Fibroblast of skin of right quadriceps (primary cell): ENCODE measurements at regions not wholly inside any gene's neighbourhood (a gene's known extent, or its start where the extent isn't known, plus 50 kb on each side); places are given as distances from the start of the nearest gene placed in this dataset.

ENCODE experiments used
- DNase-seq: peaks from one replicate; pipeline ENCODE4 v3.0.0-alpha.2; 2013

GRCh38 chr2:64704161-64704560 is 50.4 kb upstream of the SERTAD2 start:
- no peak for DNase-seq

GRCh38 chr2:64704996-64705395 is 51.3 kb upstream of the SERTAD2 start:
- no peak for DNase-seq

- no peak for DNase-seq
Measured at GRCh38 chr2:64707276-64707675, 53.6 kb upstream of the SERTAD2 start.

GRCh38 chr2:64708829-64709228 is 55.1 kb upstream of the SERTAD2 start:
- peak; percentile 75 for DNase-seq

GRCh38 chr2:64711252-64711800 is 57.6 kb upstream of the SERTAD2 start:
- DNase-seq = peak; percentile 43

GRCh38 chr2:64713686-64714085 is 60.0 kb upstream of the SERTAD2 start:
- DNase-seq = no peak

- no peak for DNase-seq
Measured at GRCh38 chr2:64716569-64716968, 62.9 kb upstream of the SERTAD2 start.

GRCh38 chr2:64718250-64718885 is 64.7 kb upstream of the SERTAD2 start:
- DNase-seq = no peak

- no peak for DNase-seq
Measured at GRCh38 chr2:64720535-64721319, 67.0 kb upstream of the SERTAD2 start.

GRCh38 chr2:64721320-64721623 is 67.6 kb upstream of the SERTAD2 start:
- DNase-seq = no peak

- DNase-seq = no peak
Measured at GRCh38 chr2:64722291-64723044, 68.8 kb upstream of the SERTAD2 start.

- DNase-seq = no peak
Measured at GRCh38 chr2:64727013-64727767, 73.5 kb upstream of the SERTAD2 start.

GRCh38 chr2:64727843-64728463 is 74.2 kb upstream of the SERTAD2 start:
- no peak for DNase-seq

GRCh38 chr2:64730551-64731262 is 77.0 kb upstream of the SERTAD2 start:
- DNase-seq = peak; percentile 49

GRCh38 chr2:64731263-64731643 is 77.5 kb upstream of the SERTAD2 start:
- DNase-seq = no peak

- DNase-seq = no peak
Measured at GRCh38 chr2:64731746-64732145, 78.0 kb upstream of the SERTAD2 start.

GRCh38 chr2:64732146-64732545 is 78.4 kb upstream of the SERTAD2 start:
- no peak for DNase-seq

GRCh38 chr2:64735504-64735903 is 81.8 kb upstream of the SERTAD2 start:
- DNase-seq = no peak

- DNase-seq = no peak
Measured at GRCh38 chr2:64737547-64737946, 83.8 kb upstream of the SERTAD2 start.

- no peak for DNase-seq
Measured at GRCh38 chr2:64738026-64738425, 84.3 kb upstream of the SERTAD2 start.

- DNase-seq = no peak
Measured at GRCh38 chr2:64742678-64743077, 89.0 kb upstream of the SERTAD2 start.
